DND-41 (cell line): ENCODE measurements at regions not wholly inside any gene's neighbourhood (a gene's known extent, or its start where the extent isn't known, plus 50 kb on each side); places are given as distances from the start of the nearest gene placed in this dataset.

Source experiments
- ATAC-seq: fragments of 200-7000 bp; cut with Tn5 transposase; 3 replicates; pipeline ENCODE4 v1.9.1; 2021; ENCODE audit warnings: low read depth; ENCODE audit not compliant: insufficient read depth
- DNase-seq: peaks from one replicate; pipeline ENCODE4 v3.0.0-alpha.2; 2020
- H2AFZ ChIP-seq: 2 replicates; pipeline ENCODE4 v1.6.0; 2012; ENCODE audit warnings: low read depth, low read length
- H3K27ac ChIP-seq: 2 replicates; pipeline ENCODE4 v1.5.1; 2012; ENCODE audit warnings: low read length, inconsistent platforms
- H3K27me3 ChIP-seq: fragments of 200-600 bp; sonication (generic); 2 replicates; pipeline ENCODE4 v1.6.0; 2012; ENCODE audit warnings: low read length, mild to moderate bottlenecking, inconsistent platforms; ENCODE audit not compliant: insufficient read depth, poor library complexity
- H3K36me3 ChIP-seq: 2 replicates; pipeline ENCODE4 v1.5.1; 2012; ENCODE audit warnings: low read length, inconsistent platforms; ENCODE audit not compliant: insufficient read depth
- H3K4me1 ChIP-seq: 2 replicates; pipeline ENCODE4 v1.5.1; 2012; ENCODE audit warnings: mild to moderate bottlenecking, low read length; ENCODE audit not compliant: insufficient read depth
- H3K4me2 ChIP-seq: 2 replicates; pipeline ENCODE4 v1.6.0; 2012; ENCODE audit warnings: mild to moderate bottlenecking, moderate library complexity, low read length, inconsistent platforms; ENCODE audit not compliant: insufficient read depth
- H3K4me3 ChIP-seq, 2 experiments: fragments of 200-600 bp in 1 of 2; shearing (Covaris generic) in 1 of 2; 2 replicates each; pipeline ENCODE4 v1.5.1; 2012 to 2016; ENCODE audit warnings: inconsistent platforms in 2 of 2, low read length in 2 of 2, mild to moderate bottlenecking in 2 of 2, low read depth in 1 of 2, moderate library complexity in 1 of 2
- H3K79me2 ChIP-seq: 2 replicates; pipeline ENCODE4 v1.6.0; 2012; ENCODE audit warnings: low read length, inconsistent platforms; ENCODE audit not compliant: insufficient read depth
- H3K9ac ChIP-seq: 2 replicates; pipeline ENCODE4 v1.6.0; 2012; ENCODE audit warnings: low read depth, mild to moderate bottlenecking, inconsistent platforms, low read length, moderate library complexity
- H3K9me3 ChIP-seq: 2 replicates; pipeline ENCODE4 v1.5.1; 2012; ENCODE audit warnings: low read length, moderate library complexity, mild to moderate bottlenecking, inconsistent platforms; ENCODE audit not compliant: insufficient read depth, severe bottlenecking
- H4K20me1 ChIP-seq: 2 replicates; pipeline ENCODE4 v1.6.0; 2012; ENCODE audit warnings: low read length; ENCODE audit not compliant: insufficient read depth
- EZH2 ChIP-seq: IDR thresholded peaks from 3 replicates; pipeline ENCODE4 v1.6.1; 2012; ENCODE audit warnings: borderline replicate concordance, low read depth, mild to moderate bottlenecking, moderate library complexity, low read length, inconsistent platforms; ENCODE audit not compliant: severe bottlenecking
- TF ChIP-seq, protein P1 (sequence below): IDR thresholded peaks from 2 replicates; pipeline ENCODE4 v1.5.1; 2012; ENCODE audit warnings: borderline replicate concordance, low read length, moderate library complexity, mild to moderate bottlenecking; ENCODE audit not compliant: poor library complexity, severe bottlenecking; ENCODE audit errors: extremely low read depth

DNA sequence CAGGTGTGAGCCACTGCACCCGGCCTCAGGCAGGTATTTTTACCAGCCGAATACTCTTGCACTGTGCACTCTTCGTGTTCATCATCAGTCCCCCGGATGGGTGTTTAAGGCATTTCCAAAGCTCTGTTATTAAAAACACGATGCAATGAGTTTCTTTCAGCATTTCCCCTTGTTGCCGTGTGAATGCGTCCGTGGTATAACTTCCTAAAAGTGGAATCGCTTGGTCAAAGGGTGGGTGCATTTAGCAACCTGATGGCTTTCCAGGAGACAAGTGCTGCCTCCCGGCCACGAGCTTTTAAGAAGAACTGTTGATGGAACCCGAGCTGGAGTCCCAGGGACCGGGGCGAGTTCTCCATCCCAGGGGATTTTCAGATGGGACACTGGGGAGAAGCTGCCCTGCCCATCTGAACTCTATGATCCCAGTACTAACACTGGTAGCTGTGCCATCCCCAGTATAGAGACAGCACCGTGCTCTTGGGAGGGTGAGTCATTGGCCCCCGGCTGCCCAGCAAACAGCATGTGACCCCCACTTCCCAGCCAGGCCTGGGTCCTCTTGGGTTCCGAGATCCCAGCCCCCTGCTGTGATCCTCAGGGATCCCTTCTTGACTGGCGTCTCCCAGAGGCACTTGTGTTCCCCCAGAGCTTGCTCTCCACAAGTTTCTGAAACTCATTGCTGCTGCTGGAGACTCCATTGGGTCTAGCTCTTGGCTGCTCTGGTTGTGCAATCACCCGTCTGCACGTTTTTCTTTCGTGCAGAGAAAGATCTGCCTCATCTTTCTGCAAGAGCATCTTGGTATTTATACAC is 169.5 kb upstream of the IER5L start:
- Histone ChIP-seq H3K79me2 (no peaks in the 10 kb centered on the region), H3K4me1 (no peaks in the 10 kb centered on the region), H3K27ac (no peak overlapping the region), H3K36me3 (no peaks in the 10 kb centered on the region), H3K9ac (no peak overlapping the region), H4K20me1 (no peaks in the 10 kb centered on the region), H3K4me3 (no peak overlapping the region), H2AFZ (no peak overlapping the region), H3K9me3 (no peaks in the 10 kb centered on the region), H3K27me3 (no peaks in the 10 kb centered on the region), H3K4me2 (no peak overlapping the region)
- no peak for TF ChIP-seq EZH2
- TF ChIP-seq, protein P1, sequence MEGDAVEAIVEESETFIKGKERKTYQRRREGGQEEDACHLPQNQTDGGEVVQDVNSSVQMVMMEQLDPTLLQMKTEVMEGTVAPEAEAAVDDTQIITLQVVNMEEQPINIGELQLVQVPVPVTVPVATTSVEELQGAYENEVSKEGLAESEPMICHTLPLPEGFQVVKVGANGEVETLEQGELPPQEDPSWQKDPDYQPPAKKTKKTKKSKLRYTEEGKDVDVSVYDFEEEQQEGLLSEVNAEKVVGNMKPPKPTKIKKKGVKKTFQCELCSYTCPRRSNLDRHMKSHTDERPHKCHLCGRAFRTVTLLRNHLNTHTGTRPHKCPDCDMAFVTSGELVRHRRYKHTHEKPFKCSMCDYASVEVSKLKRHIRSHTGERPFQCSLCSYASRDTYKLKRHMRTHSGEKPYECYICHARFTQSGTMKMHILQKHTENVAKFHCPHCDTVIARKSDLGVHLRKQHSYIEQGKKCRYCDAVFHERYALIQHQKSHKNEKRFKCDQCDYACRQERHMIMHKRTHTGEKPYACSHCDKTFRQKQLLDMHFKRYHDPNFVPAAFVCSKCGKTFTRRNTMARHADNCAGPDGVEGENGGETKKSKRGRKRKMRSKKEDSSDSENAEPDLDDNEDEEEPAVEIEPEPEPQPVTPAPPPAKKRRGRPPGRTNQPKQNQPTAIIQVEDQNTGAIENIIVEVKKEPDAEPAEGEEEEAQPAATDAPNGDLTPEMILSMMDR, result no peak
- ATAC-seq (no peak), DNase-seq (no peak)

DNA sequence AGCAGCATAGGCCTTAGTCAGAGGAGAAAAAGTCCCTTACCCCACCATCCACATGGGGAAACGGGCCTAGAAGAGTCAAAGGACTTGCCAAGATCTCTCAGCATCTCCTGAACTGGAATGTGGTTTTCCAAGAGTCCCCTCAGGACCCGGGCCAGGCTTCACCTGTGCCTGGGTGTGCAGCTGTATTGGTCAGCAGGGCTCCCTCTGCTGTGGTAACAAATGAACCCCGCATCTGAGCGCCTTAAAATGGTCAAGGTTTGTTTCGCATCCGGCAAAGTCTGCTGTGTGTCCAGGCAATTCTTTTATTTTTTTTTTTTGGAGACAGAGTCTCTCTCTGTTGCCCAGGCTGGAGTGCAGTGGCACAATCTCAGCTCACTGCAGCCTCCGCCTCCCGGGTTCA is 168.0 kb upstream of the IER5L start:
- H3K9me3 ChIP-seq, result no peaks in the 10 kb centered on the region
- no peaks in the 10 kb centered on the region for H3K79me2 ChIP-seq
- no peaks in the 10 kb centered on the region for H3K4me1 ChIP-seq
- DNase-seq, result no peak
- TF ChIP-seq, protein P1, result no peak
- no peak for TF ChIP-seq EZH2
- H4K20me1 ChIP-seq, result no peaks in the 10 kb centered on the region
- H3K4me3 ChIP-seq, result no peak overlapping the region
- H3K27ac ChIP-seq, result no peak overlapping the region
- H3K36me3 ChIP-seq, result no peaks in the 10 kb centered on the region
- no peak overlapping the region for H2AFZ ChIP-seq
- H3K27me3 ChIP-seq, result no peaks in the 10 kb centered on the region
- no peak overlapping the region for H3K9ac ChIP-seq
- no peak overlapping the region for H3K4me2 ChIP-seq
- no peak for ATAC-seq

DNA sequence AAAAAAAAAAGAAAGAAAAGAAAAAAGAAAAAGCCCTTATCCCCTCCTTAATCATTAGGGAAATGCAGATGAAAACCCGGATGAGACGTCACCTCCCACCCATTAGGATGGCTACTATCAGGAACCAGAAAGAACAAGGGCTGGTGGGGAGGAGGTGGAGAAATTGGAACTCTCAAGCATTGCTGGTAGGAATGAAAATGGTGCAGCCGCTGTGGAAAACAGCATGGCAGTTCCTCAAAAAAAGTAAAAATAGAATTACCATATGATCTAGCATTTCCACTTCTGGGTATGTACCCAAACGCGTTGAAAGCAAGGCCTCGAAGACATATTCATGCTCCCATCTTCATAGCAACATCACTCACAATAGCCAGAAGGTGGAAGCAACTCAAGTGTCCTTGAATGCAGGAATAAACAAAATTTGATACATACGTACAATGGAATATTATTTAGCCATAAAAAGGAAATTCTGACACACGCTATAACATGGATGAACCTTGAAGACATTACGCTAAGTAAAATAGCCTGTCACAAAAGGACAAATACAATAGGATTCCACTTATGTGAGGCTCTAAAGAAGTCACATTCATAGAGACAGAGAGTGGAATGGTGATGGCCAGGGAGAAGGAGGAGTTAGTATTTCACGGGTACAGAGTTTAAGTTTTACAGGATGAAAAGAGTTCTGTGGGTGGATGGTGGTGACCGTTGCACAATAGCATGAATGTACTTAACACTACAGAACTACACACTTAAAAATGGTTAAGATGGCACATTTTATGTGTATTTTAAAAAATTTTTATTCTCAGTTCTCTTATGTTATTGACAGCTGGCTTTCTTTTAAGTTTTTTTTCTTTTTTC is 166.8 kb upstream of the IER5L start:
- no peaks in the 10 kb centered on the region for H3K36me3 ChIP-seq
- no peaks in the 10 kb centered on the region for H3K79me2 ChIP-seq
- H3K27me3 ChIP-seq, result no peaks in the 10 kb centered on the region
- no peak overlapping the region for H3K9ac ChIP-seq
- H3K9me3 ChIP-seq, result no peaks in the 10 kb centered on the region
- ATAC-seq (no peak), DNase-seq (no peak)
- no peaks in the 10 kb centered on the region for H3K4me1 ChIP-seq
- no peak for TF ChIP-seq EZH2
- TF ChIP-seq, protein P1, result no peak
- H3K27ac ChIP-seq, result no peak overlapping the region
- no peak overlapping the region for H3K4me2 ChIP-seq
- no peaks in the 10 kb centered on the region; the same call in 1 of the 2 replicates for H4K20me1 ChIP-seq
- no peak overlapping the region for H2AFZ ChIP-seq
- no peak overlapping the region for H3K4me3 ChIP-seq
